Immature natural killer cell (primary cell): ENCODE measurements at regions not wholly inside any gene's neighbourhood (a gene's known extent, or its start where the extent isn't known, plus 50 kb on each side); places are given as distances from the start of the nearest gene placed in this dataset.

Experiments
- DNase-seq, 3 donors: peaks; one replicate each; pipeline ENCODE4 v3.0.0; 2022; ENCODE audit warnings: mixed read lengths in 1 of 3
- H3K27ac Mint-ChIP-seq, 6 donors: one replicate each; pipeline ENCODE4 v1.8.0; 2020; ENCODE audit warnings: mixed read lengths in 6 of 6, mild to moderate bottlenecking in 5 of 6, inconsistent platforms in 4 of 6, moderate library complexity in 3 of 6
- H3K27me3 Mint-ChIP-seq, 3 donors: one replicate each; pipeline ENCODE4 v1.8.0; 2020 to 2021; ENCODE audit warnings: low read depth in 3 of 3, mild to moderate bottlenecking in 3 of 3, mixed read lengths in 3 of 3, moderate library complexity in 3 of 3, inconsistent platforms in 1 of 3
- H3K36me3 Mint-ChIP-seq, 3 donors: one replicate each; pipeline ENCODE4 v1.8.0; 2020; ENCODE audit warnings: mixed read lengths in 3 of 3, inconsistent platforms in 2 of 3, mild to moderate bottlenecking in 2 of 3
- H3K4me1 Mint-ChIP-seq, 2 donors: one replicate each; pipeline ENCODE4 v1.8.0; 2020; ENCODE audit warnings: inconsistent platforms in 2 of 2, mild to moderate bottlenecking in 2 of 2, mixed read lengths in 2 of 2, moderate library complexity in 1 of 2
- H3K4me3 Mint-ChIP-seq, 5 donors: one replicate each; pipeline ENCODE4 v1.8.0; 2020; ENCODE audit warnings: mild to moderate bottlenecking in 5 of 5, mixed read lengths in 5 of 5, inconsistent platforms in 3 of 5, moderate library complexity in 3 of 5
- H3K9me3 Mint-ChIP-seq, 6 donors: one replicate each; pipeline ENCODE4 v1.8.0; 2020; ENCODE audit warnings: mild to moderate bottlenecking in 6 of 6, mixed read lengths in 6 of 6, inconsistent platforms in 4 of 6, moderate library complexity in 3 of 6

DNA sequence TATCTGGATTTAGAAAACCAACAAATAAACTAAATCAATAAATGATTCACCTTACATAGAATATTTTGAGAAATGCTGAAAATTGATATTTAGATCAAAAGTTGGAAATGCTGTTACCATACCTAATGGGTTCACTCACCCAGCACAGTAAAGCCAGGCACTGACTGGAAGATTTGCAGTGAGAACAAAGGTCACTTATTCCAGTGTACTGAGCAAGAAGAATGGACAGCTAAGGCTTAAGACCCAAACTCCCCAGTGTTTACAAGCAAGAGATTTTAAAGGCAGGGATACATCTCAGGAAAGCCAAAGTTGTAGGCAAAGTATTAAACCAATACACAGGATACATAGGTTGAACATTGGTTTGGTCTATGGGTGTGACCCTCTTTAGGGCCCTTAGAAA, 523.9 kb upstream of the PCDH9 start:
- no peak for DNase-seq
- H3K4me1 Mint-ChIP-seq, result no peaks in the 10 kb centered on the region
- no peaks in the 10 kb centered on the region for H3K27me3 Mint-ChIP-seq
- no peak overlapping the region for H3K27ac Mint-ChIP-seq
- peaks cover 3 to 82% (median 28%) of the 10 kb centered on the region in 6 donors for H3K9me3 Mint-ChIP-seq
- H3K36me3 Mint-ChIP-seq, result no peaks in the 10 kb centered on the region
- no peak overlapping the region for H3K4me3 Mint-ChIP-seq

DNA sequence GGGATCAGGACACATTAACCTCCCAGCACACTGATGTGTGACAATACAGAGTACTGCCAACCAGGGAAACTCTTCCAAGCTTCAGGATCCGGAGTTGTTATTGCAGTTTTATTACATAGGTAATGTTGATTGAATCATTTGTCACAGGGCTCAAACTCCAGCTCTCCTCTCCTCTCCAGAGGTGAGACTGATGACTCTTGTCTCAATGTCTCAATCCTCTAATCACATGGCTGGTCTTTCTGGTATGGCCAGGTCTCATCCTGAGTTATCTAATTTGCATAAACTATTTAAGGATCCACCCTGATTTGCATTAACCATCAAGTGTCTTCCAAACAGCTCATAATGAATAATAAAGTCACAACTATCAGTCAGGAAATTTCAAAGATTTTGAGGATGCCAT, 522.6 kb upstream of the PCDH9 start:
- Mint-ChIP-seq H3K4me1 (no peaks in the 10 kb centered on the region), H3K27ac (no peak overlapping the region), H3K9me3 (peaks cover 2 to 77% (median 33%) of the 10 kb centered on the region in 6 donors), H3K4me3 (no peak overlapping the region), H3K36me3 (no peaks in the 10 kb centered on the region), H3K27me3 (no peaks in the 10 kb centered on the region)
- no peak for DNase-seq

DNA sequence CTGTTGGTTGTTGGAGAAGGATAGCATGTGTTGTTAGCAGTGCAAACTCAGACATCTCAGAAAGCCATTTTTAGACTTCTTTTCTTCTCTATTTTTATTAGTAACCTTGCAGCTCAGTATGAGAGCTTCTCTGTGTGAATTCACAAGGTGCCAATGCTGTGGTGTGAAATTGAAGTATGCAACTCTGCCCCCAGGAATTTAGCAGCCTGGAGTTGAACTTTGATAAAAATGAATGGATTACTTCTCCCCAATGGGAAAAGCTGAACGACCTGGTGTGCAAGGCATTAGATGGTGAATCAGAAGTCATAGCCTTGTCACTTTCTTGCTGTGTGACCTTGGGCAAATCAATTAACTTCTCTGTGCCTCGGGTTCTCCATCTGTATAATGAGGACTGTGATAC, 512.3 kb upstream of the PCDH9 start:
- Mint-ChIP-seq H3K9me3 (peaks cover 3 to 39% (median 12%) of the 10 kb centered on the region in 6 donors), H3K4me3 (no peak overlapping the region), H3K27ac (no peak overlapping the region), H3K4me1 (no peaks in the 10 kb centered on the region), H3K27me3 (no peaks in the 10 kb centered on the region), H3K36me3 (no peaks in the 10 kb centered on the region)
- no peak for DNase-seq

DNA sequence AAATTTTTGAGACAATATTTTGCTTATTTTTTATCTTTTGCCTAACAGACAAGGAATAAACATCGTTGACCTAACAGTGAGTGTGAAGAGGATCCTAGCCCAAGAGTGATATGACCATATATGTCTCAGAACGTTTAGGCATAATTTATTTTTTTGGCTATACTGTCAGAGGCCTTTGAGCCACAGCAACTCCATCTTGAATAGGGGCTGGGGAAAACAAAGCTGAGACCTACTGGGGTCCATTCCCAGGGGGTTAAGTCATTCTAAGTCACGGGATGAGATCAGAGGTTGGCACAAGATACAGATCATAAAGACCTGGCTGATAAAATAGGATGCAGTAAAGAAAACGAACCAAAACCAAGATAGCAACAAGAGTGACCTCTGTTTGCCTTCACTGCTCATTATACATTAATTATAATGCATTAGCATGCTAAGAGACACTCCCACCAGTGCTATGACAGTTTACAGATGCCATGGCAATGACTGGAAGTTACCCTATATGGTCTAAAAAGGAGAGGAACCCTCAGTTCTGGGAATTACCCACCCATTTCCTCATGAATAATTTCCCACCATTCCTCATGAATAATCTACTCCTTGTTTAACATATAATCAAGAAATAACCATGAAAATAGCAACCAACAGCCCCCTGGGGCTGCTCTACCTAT, 510.9 kb upstream of the PCDH9 start:
- no peak overlapping the region for H3K4me3 Mint-ChIP-seq
- H3K4me1 Mint-ChIP-seq, result no peaks in the 10 kb centered on the region
- no peak overlapping the region for H3K27ac Mint-ChIP-seq
- no peaks in the 10 kb centered on the region for H3K36me3 Mint-ChIP-seq
- DNase-seq, result no peak
- no peaks in the 10 kb centered on the region for H3K27me3 Mint-ChIP-seq
- H3K9me3 Mint-ChIP-seq, result peaks cover 3 to 38% (median 12%) of the 10 kb centered on the region in 6 donors

DNA sequence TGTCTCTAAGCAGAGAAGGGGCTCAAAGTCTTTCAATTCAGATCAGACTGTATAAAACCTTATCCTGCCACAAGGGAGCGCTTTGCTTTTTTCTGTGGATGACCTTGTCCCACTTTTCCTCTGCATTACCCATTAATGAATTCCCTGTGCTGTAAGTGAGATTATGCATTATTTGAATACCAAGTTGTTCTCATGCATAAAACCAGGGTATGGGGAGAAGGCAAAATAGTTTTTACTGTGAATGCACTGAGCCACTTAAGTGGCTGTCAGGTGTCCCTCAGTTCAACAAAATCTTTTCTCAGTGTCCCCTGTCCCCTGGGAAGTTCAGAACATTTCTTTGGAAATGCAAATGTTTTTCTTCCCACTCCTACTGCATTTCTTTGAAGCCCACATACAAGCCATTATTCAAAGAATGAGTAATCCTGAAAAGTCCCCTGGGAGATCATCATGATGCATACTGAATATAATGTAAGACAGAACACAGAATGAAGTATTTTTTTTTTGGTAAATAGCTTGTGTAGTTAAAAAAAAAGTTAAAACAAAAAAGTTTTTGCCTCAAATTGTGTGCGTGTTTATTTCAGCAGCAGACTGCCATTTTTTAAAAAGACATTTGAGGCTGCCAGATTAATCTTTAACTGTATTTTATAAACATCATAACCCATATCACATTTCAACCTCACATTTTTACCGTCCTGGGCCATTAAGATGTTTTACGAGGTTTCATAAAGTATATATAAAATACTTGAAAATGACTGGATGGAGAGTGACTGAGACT, 506.7 kb upstream of the PCDH9 start:
- Mint-ChIP-seq H3K4me3 (no peak overlapping the region), H3K36me3 (peaks cover 0 to 5% (median 0%) of the 10 kb centered on the region in 3 donors), H3K27ac (no peak overlapping the region), H3K27me3 (no peaks in the 10 kb centered on the region), H3K9me3 (peaks cover 5 to 48% (median 19%) of the 10 kb centered on the region in 6 donors), H3K4me1 (no peaks in the 10 kb centered on the region)
- no peak for DNase-seq

DNA sequence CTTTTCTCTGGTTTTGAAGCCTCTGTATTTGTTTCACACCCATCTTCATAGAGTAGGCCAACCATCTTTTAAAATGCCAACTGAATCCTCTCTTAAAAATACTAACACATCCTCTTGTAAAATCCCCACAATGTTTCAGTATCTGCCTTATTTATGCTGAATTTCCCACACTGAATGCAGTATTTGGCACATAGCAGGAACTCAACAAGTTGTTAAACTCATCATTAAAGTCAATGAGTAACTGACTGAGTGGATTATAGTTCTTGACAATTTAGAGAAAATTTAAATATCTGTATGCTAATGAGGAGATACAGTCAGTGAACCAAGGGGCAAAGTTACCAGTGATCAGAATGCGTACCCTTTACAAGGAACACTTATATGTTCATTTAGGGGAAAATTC, 505.5 kb upstream of the PCDH9 start:
- H3K4me3 Mint-ChIP-seq, result no peak overlapping the region
- H3K27ac Mint-ChIP-seq, result no peak overlapping the region
- H3K27me3 Mint-ChIP-seq, result no peaks in the 10 kb centered on the region
- no peaks in the 10 kb centered on the region for H3K4me1 Mint-ChIP-seq
- peaks cover 0 to 5% (median 0%) of the 10 kb centered on the region in 3 donors for H3K36me3 Mint-ChIP-seq
- no peak for DNase-seq
- peaks cover 12 to 59% (median 20%) of the 10 kb centered on the region in 6 donors for H3K9me3 Mint-ChIP-seq

DNA sequence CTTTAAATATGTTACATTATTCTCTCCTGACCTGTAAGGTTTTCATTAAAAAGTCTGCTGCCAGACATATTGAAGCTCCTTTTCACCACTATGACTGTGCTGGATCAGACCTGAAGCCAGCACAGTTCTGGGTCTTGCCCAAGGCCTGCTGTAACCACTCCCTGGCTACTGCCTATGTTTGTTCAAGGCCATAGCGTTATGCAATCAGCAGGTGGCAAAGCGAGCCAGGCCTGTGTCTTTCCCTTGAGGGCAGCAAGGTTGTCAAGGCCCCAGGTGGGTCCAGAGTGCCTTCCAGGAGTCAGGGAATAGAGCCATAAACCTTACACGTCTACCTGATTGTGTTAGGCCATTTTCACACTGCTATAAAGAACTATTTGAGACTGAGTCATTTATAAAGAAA, 496.8 kb upstream of the PCDH9 start:
- Mint-ChIP-seq H3K27me3 (no peaks in the 10 kb centered on the region), H3K27ac (no peak overlapping the region), H3K9me3 (peaks cover 26 to 70% (median 42%) of the 10 kb centered on the region in 6 donors), H3K4me1 (no peaks in the 10 kb centered on the region), H3K4me3 (no peak overlapping the region), H3K36me3 (no peaks in the 10 kb centered on the region)
- no peak for DNase-seq

DNA sequence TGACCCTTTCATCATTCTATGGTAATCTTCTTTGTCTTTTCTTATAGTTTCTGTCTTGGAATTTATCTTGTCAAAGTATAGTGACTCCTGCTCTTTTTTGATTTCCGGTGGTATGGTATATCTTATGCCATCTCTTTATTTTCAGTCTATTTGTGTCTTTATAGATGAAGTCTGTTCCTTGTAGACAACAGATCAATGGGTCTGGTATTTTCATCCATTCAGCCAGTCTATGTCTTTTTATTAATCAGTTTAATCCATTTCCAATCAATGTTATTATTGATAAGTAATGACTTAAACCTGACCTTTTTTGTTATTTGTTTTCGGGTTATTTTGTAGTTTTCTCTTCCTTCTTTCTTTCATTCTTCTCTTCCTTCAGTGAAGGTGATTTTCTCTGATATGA, 495.9 kb upstream of the PCDH9 start:
- DNase-seq, result no peak
- no peak overlapping the region for H3K4me3 Mint-ChIP-seq
- no peaks in the 10 kb centered on the region for H3K4me1 Mint-ChIP-seq
- H3K27ac Mint-ChIP-seq, result no peak overlapping the region
- H3K36me3 Mint-ChIP-seq, result no peaks in the 10 kb centered on the region
- H3K9me3 Mint-ChIP-seq, result peaks cover 18 to 62% (median 43%) of the 10 kb centered on the region in 6 donors
- H3K27me3 Mint-ChIP-seq, result no peaks in the 10 kb centered on the region

DNA sequence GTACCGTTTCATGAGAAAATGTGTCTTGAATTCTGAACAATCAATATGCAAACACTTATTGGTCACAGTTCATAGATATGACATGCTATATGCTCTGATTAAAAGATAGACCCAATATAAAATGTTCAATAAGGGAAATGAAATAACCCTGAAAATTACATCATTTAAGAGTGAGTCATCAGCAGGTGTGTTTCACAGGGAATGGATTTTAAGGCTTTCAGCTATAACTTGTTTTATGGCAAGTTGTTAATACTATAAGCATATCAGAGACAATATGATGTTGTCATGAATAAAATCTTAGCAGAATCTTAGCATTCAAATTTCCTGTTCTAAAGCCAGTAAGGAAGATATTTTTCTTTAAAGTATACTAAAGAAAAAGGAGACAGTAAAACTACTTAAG, 483.4 kb upstream of the PCDH9 start:
- Mint-ChIP-seq H3K4me1 (no peaks in the 10 kb centered on the region), H3K9me3 (peaks cover 9 to 57% (median 15%) of the 10 kb centered on the region in 6 donors), H3K27ac (no peak overlapping the region), H3K27me3 (no peaks in the 10 kb centered on the region), H3K4me3 (no peak overlapping the region), H3K36me3 (no peaks in the 10 kb centered on the region)
- DNase-seq, result no peak

DNA sequence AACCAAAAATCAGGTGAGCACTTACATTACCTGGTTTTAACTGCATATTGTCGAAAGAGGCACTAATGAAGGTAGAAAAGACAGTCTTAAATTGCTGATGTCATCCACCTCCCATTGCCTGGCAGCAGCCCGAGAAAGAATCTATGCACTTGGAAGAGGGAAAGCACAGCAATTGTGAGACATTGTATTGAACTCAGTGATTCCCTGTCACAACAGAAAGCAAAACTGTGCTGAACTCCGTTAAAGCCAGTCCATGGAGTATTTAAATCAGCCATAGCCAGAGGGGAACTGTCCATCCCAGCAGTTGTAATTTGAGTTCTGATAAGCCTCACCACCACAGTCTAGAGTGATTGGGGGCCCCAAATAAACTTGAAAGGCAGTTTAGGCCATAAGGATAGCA, 466.6 kb upstream of the PCDH9 start:
- Mint-ChIP-seq H3K27me3 (peaks cover 0 to 2% (median 0%) of the 10 kb centered on the region in 3 donors), H3K36me3 (no peaks in the 10 kb centered on the region), H3K4me1 (no peaks in the 10 kb centered on the region), H3K27ac (no peak overlapping the region), H3K4me3 (no peak overlapping the region), H3K9me3 (peaks cover 13 to 60% (median 41%) of the 10 kb centered on the region in 6 donors)
- DNase-seq, result no peak

DNA sequence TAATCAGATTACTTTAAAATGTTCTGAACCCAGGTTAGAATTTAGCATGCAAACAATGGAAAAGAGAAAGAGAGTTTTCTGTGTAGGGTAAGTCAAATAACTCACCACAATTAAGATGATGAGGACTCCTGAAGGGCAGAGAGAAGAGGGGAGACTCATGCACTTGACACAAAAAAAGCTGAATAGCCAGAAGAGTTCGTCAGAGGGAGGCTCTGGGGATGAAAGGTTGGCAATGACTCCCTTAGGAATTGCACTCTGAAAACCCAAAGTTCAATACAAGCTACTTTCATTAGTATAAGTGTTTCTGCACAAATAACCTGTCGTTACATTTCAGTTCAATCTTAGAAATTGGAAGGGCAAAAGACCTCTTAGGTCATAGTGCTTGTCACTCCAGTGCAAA, 434.4 kb upstream of the PCDH9 start:
- Mint-ChIP-seq H3K4me3 (no peak overlapping the region), H3K4me1 (no peaks in the 10 kb centered on the region), H3K36me3 (no peaks in the 10 kb centered on the region), H3K27me3 (peaks cover 0 to 2% (median 0%) of the 10 kb centered on the region in 3 donors), H3K9me3 (peaks cover 0 to 25% (median 13%) of the 10 kb centered on the region in 6 donors), H3K27ac (no peak overlapping the region)
- no peak for DNase-seq

DNA sequence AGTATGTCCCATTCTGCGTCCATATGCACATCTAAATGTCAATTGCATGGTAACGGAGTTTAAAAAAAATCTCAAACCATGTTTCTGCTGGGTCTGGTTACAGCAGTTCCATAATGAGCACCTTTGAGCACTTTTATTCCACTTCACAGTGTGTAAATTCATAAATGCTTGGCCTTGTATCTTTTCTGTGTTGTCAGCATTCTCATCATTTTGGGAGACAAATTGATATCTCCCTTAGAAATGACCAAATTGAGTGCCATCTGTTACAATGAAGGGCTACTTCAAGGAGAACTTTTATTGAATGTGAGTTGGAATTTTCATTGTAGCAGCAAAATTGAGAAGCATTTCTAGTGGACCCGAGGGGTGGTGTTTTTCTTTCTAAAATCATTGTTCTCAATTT, 432.9 kb upstream of the PCDH9 start:
- H3K4me1 Mint-ChIP-seq, result no peaks in the 10 kb centered on the region
- peaks cover 0 to 24% (median 11%) of the 10 kb centered on the region in 6 donors for H3K9me3 Mint-ChIP-seq
- H3K4me3 Mint-ChIP-seq, result no peak overlapping the region
- peaks cover 0 to 2% (median 0%) of the 10 kb centered on the region in 3 donors for H3K27me3 Mint-ChIP-seq
- no peak for DNase-seq
- H3K36me3 Mint-ChIP-seq, result no peaks in the 10 kb centered on the region
- no peak overlapping the region for H3K27ac Mint-ChIP-seq

DNA sequence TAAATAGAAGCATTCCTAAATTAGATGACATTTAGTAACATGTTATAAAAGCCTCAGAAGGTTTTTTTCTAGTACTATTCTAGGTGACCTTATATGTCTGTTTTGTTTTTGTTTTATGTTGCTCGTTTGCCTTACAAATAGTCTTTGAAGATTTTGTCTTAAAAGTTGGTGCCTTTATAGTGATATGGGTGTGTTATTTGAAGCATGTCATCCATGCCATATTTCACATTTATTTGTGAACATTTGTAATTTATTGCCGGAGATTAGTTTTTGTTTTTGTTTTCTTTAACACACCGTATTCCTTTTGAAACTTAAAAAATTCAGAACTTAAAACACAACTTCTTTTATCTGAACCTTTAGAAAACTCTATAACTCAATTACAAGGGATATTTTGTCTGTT, 422.8 kb upstream of the PCDH9 start:
- no peak for DNase-seq

DNA sequence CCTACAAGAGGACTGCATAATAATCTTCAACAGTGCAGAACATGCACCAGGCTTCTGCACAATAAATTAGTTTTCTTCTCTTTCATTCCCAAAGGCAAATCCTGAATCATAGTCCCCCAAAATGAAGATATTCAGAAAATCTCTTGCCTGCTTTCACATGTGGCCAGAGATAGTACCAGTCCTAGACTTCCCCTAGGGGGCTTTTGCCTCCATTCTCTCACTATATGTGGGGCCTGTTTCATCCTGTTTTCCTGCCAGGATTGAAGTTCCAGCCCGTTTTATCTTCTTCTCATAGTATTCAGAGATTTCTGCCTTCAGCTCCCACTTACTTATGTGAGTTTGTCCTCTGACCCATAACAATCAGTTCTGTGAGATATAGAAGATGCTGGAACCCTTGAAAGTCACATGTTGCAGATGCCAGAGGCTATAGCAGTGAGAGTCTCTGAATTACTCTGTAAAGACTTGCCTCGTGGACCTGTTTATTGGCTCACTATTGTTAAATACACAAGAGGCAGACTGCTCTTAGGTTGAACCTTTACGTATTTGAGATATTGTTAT, 421.9 kb upstream of the PCDH9 start:
- H3K4me1 Mint-ChIP-seq, result no peaks in the 10 kb centered on the region
- peaks cover 3 to 26% (median 8%) of the 10 kb centered on the region in 6 donors for H3K9me3 Mint-ChIP-seq
- H3K4me3 Mint-ChIP-seq, result no peak overlapping the region
- no peaks in the 10 kb centered on the region for H3K27me3 Mint-ChIP-seq
- no peak overlapping the region for H3K27ac Mint-ChIP-seq
- no peaks in the 10 kb centered on the region for H3K36me3 Mint-ChIP-seq
- no peak for DNase-seq

More for the DNA sequence above, 422.8 kb upstream of the PCDH9 start:
- H3K27ac Mint-ChIP-seq, result no peak overlapping the region
- no peak overlapping the region for H3K4me3 Mint-ChIP-seq
- H3K9me3 Mint-ChIP-seq, result peaks cover 3 to 26% (median 10%) of the 10 kb centered on the region in 6 donors
- H3K27me3 Mint-ChIP-seq, result no peaks in the 10 kb centered on the region
- no peaks in the 10 kb centered on the region for H3K36me3 Mint-ChIP-seq
- H3K4me1 Mint-ChIP-seq, result no peaks in the 10 kb centered on the region
